ENCODE measurements at regions not wholly inside any gene's neighbourhood (a gene's known extent, or its start where the extent isn't known, plus 50 kb on each side); places are given as distances from the start of the nearest gene placed in this dataset.
"Not testable (repeated sequence)": the region's sequence is repeated elsewhere in the genome, so short reads cannot be mapped to it uniquely, and the experiment has no call there.

DNA sequence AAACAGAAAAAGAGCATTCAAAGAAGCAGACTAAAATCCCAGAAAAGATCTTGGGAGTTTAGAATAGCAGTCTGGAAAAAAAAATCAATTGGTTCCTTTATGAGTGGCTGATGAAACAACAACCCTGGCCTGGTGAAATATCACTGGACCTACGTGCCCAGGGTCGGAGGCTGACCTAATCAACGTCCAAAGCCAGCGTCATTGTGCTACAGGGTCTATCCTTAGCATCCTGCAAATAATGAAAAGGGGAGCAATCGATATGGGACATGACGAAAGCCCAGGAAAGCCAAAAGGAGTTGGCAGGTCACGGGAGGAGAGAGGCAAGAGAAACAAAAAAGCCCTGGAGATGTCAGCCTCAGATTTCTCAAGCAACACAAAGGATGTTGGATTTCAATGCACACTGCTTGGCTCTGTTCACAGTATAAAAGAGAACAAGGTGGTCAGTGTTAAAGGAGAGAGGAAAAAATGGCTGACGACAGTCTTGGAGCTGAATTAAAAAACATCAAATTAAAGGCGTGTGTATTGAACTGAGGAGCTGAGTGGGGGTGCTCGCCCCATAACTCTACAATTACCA lies 148.8 kb downstream of the BLID start:
- DNase-seq (ENCODE audit: low spot score) = no peak
- Mint-ChIP-seq H3K4me1 (ENCODE audit: low read depth) (no peaks in the 10 kb centered on the region), H3K27ac (ENCODE audit: unreplicated experiment) (no peak overlapping the region), H3K36me3 (ENCODE audit: low read depth) (no peaks in the 10 kb centered on the region), H3K27me3 (ENCODE audit: low read depth) (no peaks in the 10 kb centered on the region), H3K4me3 (ENCODE audit: unreplicated experiment) (no peak overlapping the region), H3K9me3 (ENCODE audit: low read depth) (no peaks in the 10 kb centered on the region)
- TF ChIP-seq, protein P1, sequence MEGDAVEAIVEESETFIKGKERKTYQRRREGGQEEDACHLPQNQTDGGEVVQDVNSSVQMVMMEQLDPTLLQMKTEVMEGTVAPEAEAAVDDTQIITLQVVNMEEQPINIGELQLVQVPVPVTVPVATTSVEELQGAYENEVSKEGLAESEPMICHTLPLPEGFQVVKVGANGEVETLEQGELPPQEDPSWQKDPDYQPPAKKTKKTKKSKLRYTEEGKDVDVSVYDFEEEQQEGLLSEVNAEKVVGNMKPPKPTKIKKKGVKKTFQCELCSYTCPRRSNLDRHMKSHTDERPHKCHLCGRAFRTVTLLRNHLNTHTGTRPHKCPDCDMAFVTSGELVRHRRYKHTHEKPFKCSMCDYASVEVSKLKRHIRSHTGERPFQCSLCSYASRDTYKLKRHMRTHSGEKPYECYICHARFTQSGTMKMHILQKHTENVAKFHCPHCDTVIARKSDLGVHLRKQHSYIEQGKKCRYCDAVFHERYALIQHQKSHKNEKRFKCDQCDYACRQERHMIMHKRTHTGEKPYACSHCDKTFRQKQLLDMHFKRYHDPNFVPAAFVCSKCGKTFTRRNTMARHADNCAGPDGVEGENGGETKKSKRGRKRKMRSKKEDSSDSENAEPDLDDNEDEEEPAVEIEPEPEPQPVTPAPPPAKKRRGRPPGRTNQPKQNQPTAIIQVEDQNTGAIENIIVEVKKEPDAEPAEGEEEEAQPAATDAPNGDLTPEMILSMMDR (IDR thresholded peaks at IDR 0.05) = no peak

DNA sequence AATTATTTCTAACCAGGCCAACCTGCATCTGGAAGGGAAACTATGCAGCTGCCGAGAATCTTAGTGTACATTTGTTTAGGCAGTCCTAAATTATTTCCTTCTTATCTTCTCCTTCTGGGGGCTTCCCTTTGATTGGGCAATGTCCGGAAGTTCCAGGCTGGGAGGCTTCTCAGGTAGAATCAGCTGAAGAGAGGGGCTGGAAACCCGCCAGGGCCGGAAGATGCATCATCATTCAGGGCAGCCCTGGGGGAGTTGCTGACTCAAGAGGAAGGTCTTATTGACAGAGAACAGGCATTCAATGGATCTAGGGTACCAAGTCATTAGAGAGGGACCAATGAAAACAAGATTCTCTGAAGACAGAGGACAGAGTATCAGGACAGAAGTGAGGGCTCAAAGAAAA lies 150.7 kb downstream of the BLID start:
- Mint-ChIP-seq H3K4me1 (ENCODE audit: low read depth) (no peaks in the 10 kb centered on the region), H3K27ac (ENCODE audit: unreplicated experiment) (no peak overlapping the region), H3K36me3 (ENCODE audit: low read depth) (no peaks in the 10 kb centered on the region), H3K4me3 (ENCODE audit: unreplicated experiment) (no peak overlapping the region), H3K9me3 (ENCODE audit: low read depth) (no peaks in the 10 kb centered on the region), H3K27me3 (ENCODE audit: low read depth) (no peaks in the 10 kb centered on the region)
- TF ChIP-seq, protein P1 (IDR thresholded peaks at IDR 0.05) = no peak
- no peak for DNase-seq (ENCODE audit: low spot score)

DNA sequence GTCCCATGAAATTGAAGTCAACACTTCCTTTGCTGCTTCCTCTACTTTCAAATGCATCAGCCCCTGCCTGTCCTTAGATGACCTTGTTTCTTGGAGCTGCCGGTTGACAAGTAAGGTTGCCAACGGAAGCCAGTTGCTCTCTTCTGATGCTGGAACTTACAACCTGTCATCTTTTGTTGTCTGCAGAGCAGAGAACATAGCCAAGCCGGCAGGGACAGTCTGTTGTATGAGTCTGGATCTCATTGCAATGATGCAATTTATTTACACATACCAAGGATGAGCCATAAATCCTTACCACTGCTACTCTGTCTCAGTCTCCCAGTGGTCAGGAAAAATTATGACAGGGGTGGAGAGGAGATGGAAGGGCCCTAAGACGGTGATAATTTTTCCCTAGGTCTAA lies 151.4 kb downstream of the BLID start:
- no peaks in the 10 kb centered on the region for H3K4me1 Mint-ChIP-seq (ENCODE audit: low read depth)
- TF ChIP-seq, protein P1 (IDR thresholded peaks at IDR 0.05) = no peak
- DNase-seq (ENCODE audit: low spot score) = no peak
- H3K9me3 Mint-ChIP-seq (ENCODE audit: low read depth) = no peaks in the 10 kb centered on the region
- H3K27me3 Mint-ChIP-seq (ENCODE audit: low read depth) = no peaks in the 10 kb centered on the region
- no peak overlapping the region for H3K4me3 Mint-ChIP-seq (ENCODE audit: unreplicated experiment)
- H3K27ac Mint-ChIP-seq (ENCODE audit: unreplicated experiment) = no peak overlapping the region
- no peaks in the 10 kb centered on the region for H3K36me3 Mint-ChIP-seq (ENCODE audit: low read depth)

DNA sequence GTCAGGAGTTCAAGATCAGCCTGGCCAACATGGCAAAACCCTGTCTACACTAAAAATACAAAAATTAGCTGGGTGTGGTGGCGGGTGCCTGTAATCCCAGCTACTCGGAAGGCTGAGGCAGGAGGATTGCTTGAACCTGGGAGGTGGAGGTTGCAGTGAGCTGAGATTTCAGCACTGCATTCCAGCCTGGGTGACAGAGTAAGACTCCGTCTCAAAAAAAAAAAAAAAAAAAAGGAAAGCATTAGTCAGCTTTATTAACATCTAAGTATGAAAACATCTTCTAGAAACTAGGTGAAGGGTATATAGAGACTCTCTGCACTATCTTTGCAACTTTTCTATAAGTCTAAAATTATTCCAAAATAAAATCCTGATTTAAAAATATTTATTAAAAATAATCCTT lies 152.2 kb downstream of the BLID start:
- not testable (repeated sequence) for H3K4me3 Mint-ChIP-seq (ENCODE audit: unreplicated experiment); H3K36me3 Mint-ChIP-seq (ENCODE audit: low read depth); DNase-seq (ENCODE audit: low spot score); H3K9me3 Mint-ChIP-seq (ENCODE audit: low read depth); H3K4me1 Mint-ChIP-seq (ENCODE audit: low read depth); H3K27ac Mint-ChIP-seq (ENCODE audit: unreplicated experiment); H3K27me3 Mint-ChIP-seq (ENCODE audit: low read depth)

DNA sequence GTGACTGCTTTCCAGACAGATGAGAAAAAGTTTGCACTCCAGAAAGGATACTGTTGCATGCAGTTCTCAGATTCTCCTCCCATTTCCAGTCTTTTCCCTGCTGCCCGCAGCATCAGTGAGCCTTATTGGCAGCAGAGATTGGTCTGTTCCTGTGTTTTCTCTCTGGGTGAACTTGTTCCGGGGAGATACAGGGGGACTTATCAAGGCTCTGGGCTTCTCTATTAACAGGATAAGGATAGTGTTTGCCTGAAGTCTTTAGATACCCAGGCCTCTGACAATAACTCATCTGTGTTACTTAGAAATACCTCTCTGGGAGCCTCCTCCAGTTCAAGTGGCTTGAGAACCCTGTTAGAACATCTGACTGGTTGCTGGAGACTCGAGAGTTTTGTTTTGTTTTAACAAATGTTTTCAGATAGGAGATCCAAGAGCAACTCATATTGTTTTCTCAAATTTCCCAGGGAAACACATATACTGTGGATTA lies 154.7 kb downstream of the BLID start:
- Mint-ChIP-seq H3K27me3 (ENCODE audit: low read depth) (peaks cover 2% of the 10 kb centered on the region), H3K27ac (ENCODE audit: unreplicated experiment) (no peak overlapping the region), H3K9me3 (ENCODE audit: low read depth) (no peaks in the 10 kb centered on the region), H3K4me3 (ENCODE audit: unreplicated experiment) (no peak overlapping the region), H3K4me1 (ENCODE audit: low read depth) (no peaks in the 10 kb centered on the region), H3K36me3 (ENCODE audit: low read depth) (no peaks in the 10 kb centered on the region)
- no peak for DNase-seq (ENCODE audit: low spot score)
- TF ChIP-seq, protein P1 (IDR thresholded peaks at IDR 0.05) = no peak

DNA sequence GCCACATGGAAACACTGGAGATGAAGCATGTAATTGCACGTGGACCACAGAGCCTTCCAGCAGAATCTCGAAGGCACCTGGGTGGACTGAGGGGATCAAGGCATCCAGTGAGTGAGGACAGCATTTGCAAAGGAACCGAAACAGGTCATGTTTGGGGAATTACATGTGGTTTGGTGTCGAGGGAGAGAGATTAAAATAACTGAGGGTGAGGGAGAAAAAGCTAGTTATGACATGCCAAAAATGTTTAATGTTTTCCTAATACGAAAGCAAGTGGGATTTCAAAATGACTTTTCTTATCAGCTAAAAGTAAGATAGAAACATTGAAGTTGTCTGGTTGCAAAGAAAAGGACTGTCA lies 157.1 kb downstream of the BLID start:
- Mint-ChIP-seq H3K27me3 (ENCODE audit: low read depth) (peaks cover 6% of the 10 kb centered on the region), H3K4me3 (ENCODE audit: unreplicated experiment) (no peak overlapping the region), H3K9me3 (ENCODE audit: low read depth) (no peaks in the 10 kb centered on the region), H3K4me1 (ENCODE audit: low read depth) (no peaks in the 10 kb centered on the region), H3K27ac (ENCODE audit: unreplicated experiment) (no peak overlapping the region), H3K36me3 (ENCODE audit: low read depth) (no peaks in the 10 kb centered on the region)
- no peak for DNase-seq (ENCODE audit: low spot score)
- TF ChIP-seq, protein P1 (IDR thresholded peaks at IDR 0.05) = no peak

Data from chondrocyte (in vitro differentiated cells).